Activated T-cell treated with anti-CD3 and anti-CD28 coated beads, Interleukin-2, amount 50 U/mL, for 1 hour (primary cell): ENCODE measurements at regions not wholly inside any gene's neighbourhood (a gene's known extent, or its start where the extent isn't known, plus 50 kb on each side); places are given as distances from the start of the nearest gene placed in this dataset.

ENCODE experiments used
- DNase-seq: peaks from one replicate; pipeline ENCODE4 v3.0.0-alpha.2; 2020

GRCh38 chr6:19427548-19427947, 409.6 kb upstream of the ID4 start:
- DNase-seq: no peak

GRCh38 chr6:19432966-19433498, 404.1 kb upstream of the ID4 start:
- no peak for DNase-seq

- DNase-seq: no peak
These were observed 403.1 kb upstream of the ID4 start for GRCh38 chr6:19434065-19434464.

- DNase-seq: no peak
These were observed 401.4 kb upstream of the ID4 start for GRCh38 chr6:19435755-19436154.

GRCh38 chr6:19438566-19439353, 398.4 kb upstream of the ID4 start:
- no peak for DNase-seq

GRCh38 chr6:19440531-19440930, 396.6 kb upstream of the ID4 start:
- no peak for DNase-seq

GRCh38 chr6:19443411-19443810, 393.8 kb upstream of the ID4 start:
- no peak for DNase-seq

GRCh38 chr6:19444041-19444440, 393.1 kb upstream of the ID4 start:
- no peak for DNase-seq

- DNase-seq: no peak
These were observed 392.7 kb upstream of the ID4 start for GRCh38 chr6:19444481-19444880.

GRCh38 chr6:19446570-19446969, 390.6 kb upstream of the ID4 start:
- DNase-seq: no peak

- no peak for DNase-seq
These were observed 386.5 kb upstream of the ID4 start for GRCh38 chr6:19450651-19451050.

- no peak for DNase-seq
These were observed 384.7 kb upstream of the ID4 start for GRCh38 chr6:19452495-19452894.

GRCh38 chr6:19454001-19454720, 383.0 kb upstream of the ID4 start:
- no peak for DNase-seq

- no peak for DNase-seq
These were observed 382.3 kb upstream of the ID4 start for GRCh38 chr6:19454721-19455392.

- no peak for DNase-seq
These were observed 373.9 kb upstream of the ID4 start for GRCh38 chr6:19463250-19463649.

- DNase-seq: no peak
These were observed 373.2 kb upstream of the ID4 start for GRCh38 chr6:19463925-19464324.

GRCh38 chr6:19465256-19465655, 371.9 kb upstream of the ID4 start:
- no peak for DNase-seq

GRCh38 chr6:19465760-19466159, 371.4 kb upstream of the ID4 start:
- DNase-seq: no peak

GRCh38 chr6:19470333-19470732, 366.8 kb upstream of the ID4 start:
- DNase-seq: no peak

- no peak for DNase-seq
These were observed 365.0 kb upstream of the ID4 start for GRCh38 chr6:19472153-19472552.

GRCh38 chr6:19472850-19473249, 364.3 kb upstream of the ID4 start:
- DNase-seq: no peak

GRCh38 chr6:19477563-19477962, 359.6 kb upstream of the ID4 start:
- no peak for DNase-seq

GRCh38 chr6:19478273-19478672, 358.9 kb upstream of the ID4 start:
- DNase-seq: no peak

- DNase-seq: no peak
These were observed 358.2 kb upstream of the ID4 start for GRCh38 chr6:19478992-19479391.
